ENCODE measurements at regions not wholly inside any gene's neighbourhood (a gene's known extent, or its start where the extent isn't known, plus 50 kb on each side); places are given as distances from the start of the nearest gene placed in this dataset.
"Not testable (repeated sequence)": the region's sequence is repeated elsewhere in the genome, so short reads cannot be mapped to it uniquely, and the experiment has no call there.

DNA sequence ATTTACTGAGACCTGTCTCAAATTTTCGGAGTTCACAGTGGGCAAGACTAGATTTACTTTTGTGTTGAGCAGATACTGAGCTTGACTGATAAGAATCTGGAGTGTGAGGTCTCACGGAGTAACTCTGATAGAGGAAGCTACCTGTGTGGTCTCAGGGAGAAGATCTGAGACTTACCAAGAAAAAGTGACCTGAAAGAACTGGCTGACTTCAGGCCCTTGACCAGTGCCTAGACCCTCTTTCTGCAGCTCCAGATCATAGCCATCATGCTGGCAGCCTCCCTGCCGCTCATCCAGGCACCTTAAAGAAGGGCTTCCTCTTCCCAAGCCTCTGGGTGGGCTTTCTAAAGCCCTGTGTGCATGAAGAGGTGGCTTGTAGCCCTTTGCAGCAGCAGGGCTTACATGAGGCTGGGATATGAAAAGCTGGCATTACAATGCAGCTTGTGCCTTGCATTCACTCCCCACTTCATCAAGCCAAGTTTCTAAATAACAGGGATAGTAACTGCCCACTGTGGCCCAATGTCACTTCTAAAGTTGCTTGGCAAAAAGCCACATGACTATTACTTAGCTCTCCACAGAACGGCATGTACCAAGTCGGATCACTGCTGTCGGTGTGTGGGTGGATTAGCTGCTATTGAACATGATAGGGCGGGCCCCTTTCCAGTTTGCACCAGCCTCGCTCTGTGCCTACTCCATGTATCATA lies 115.3 kb upstream of the NBPF26 start:
- not testable (repeated sequence) for H3K36me3 ChIP-seq (ENCODE audit: control insufficient read depth in 1 of 2, insufficient read depth in 2 of 2, low read length in 2 of 2); H3K23ac ChIP-seq (ENCODE audit: low read length); H3K27me3 ChIP-seq (ENCODE audit: insufficient read depth, low read length); H2BK120ac ChIP-seq (ENCODE audit: insufficient read depth, low read length, poor library complexity); H4K8ac ChIP-seq (ENCODE audit: low read depth, low read length); DNase-seq; H4K12ac ChIP-seq (ENCODE audit: low read depth, low read length); H3K79me1 ChIP-seq (ENCODE audit: low read length); H3K18ac ChIP-seq (ENCODE audit: low read length); H3K27ac ChIP-seq (ENCODE audit: low read depth, low read length); H3K4me1 ChIP-seq (ENCODE audit: control insufficient read depth in 1 of 2, insufficient read depth in 2 of 2, low read length in 2 of 2); H3K79me2 ChIP-seq (ENCODE audit: control insufficient read depth, insufficient read depth, low read length, poor library complexity); H3K4ac ChIP-seq (ENCODE audit: low read depth, low read length); H3K9ac ChIP-seq (ENCODE audit: low read length); H4K91ac ChIP-seq (ENCODE audit: low read depth, low read length); H3K9me3 ChIP-seq (ENCODE audit: insufficient read depth, low read depth, low read length); H2BK5ac ChIP-seq (ENCODE audit: low read depth, low read length, poor library complexity); H3K4me2 ChIP-seq (ENCODE audit: low read length); H2BK12ac ChIP-seq (ENCODE audit: low read length); H3K4me3 ChIP-seq (ENCODE audit: low read depth, low read length); H2AFZ ChIP-seq (ENCODE audit: insufficient read depth, low read length, poor library complexity); H2AK5ac ChIP-seq (ENCODE audit: low read length); H3K14ac ChIP-seq (ENCODE audit: low read length)
- WGBS (ENCODE audit: extremely low coverage, insufficient coverage, insufficient read length): no CpG with 5 or more reads among the region's 8 CpGs

GRCh38 chr1:120609015-120609573 lies 114.7 kb upstream of the NBPF26 start:
- not testable (repeated sequence) for H4K8ac ChIP-seq (ENCODE audit: low read depth, low read length); H3K4ac ChIP-seq (ENCODE audit: low read depth, low read length); H3K79me2 ChIP-seq (ENCODE audit: control insufficient read depth, insufficient read depth, low read length, poor library complexity); H2AK5ac ChIP-seq (ENCODE audit: low read length); H4K12ac ChIP-seq (ENCODE audit: low read depth, low read length); H3K79me1 ChIP-seq (ENCODE audit: low read length); DNase-seq; H3K4me2 ChIP-seq (ENCODE audit: low read length); H2BK120ac ChIP-seq (ENCODE audit: insufficient read depth, low read length, poor library complexity); H3K9ac ChIP-seq (ENCODE audit: low read length); H3K23ac ChIP-seq (ENCODE audit: low read length); H3K36me3 ChIP-seq (ENCODE audit: control insufficient read depth in 1 of 2, insufficient read depth in 2 of 2, low read length in 2 of 2); H3K18ac ChIP-seq (ENCODE audit: low read length); H2BK12ac ChIP-seq (ENCODE audit: low read length); H3K9me3 ChIP-seq (ENCODE audit: insufficient read depth, low read depth, low read length); H3K14ac ChIP-seq (ENCODE audit: low read length); H3K27ac ChIP-seq (ENCODE audit: low read depth, low read length); H3K27me3 ChIP-seq (ENCODE audit: insufficient read depth, low read length); H2AFZ ChIP-seq (ENCODE audit: insufficient read depth, low read length, poor library complexity); H3K4me1 ChIP-seq (ENCODE audit: control insufficient read depth in 1 of 2, insufficient read depth in 2 of 2, low read length in 2 of 2); H2BK5ac ChIP-seq (ENCODE audit: low read depth, low read length, poor library complexity); H3K4me3 ChIP-seq (ENCODE audit: low read depth, low read length); H4K91ac ChIP-seq (ENCODE audit: low read depth, low read length)
- no CpG with 5 or more reads among the region's 3 CpGs for whole genome bisulfite sequencing (ENCODE audit: extremely low coverage, insufficient coverage, insufficient read length)

DNA sequence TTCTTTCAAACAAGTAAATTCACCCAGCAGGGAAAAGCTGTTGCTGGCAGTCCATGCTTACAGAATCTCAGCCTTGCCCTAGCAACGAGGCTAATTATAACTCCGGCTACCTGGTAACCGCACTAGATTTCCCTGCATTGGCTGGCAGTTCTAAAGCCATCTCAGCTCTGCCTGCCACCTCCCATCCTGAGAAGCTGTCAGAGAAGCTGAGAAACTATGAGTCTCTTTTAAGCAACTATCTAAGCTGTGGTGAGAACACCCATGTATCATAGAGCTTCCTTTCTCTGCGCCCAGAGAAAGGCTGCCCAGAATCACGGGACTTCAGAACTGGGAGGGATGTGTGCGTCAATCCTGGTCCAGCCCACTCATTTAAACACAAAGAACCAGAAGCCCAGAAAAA lies 113.9 kb upstream of the NBPF26 start:
- H3K18ac ChIP-seq (ENCODE audit: low read length); DNase-seq; H3K4me3 ChIP-seq (ENCODE audit: low read depth, low read length); H3K9ac ChIP-seq (ENCODE audit: low read length); H4K91ac ChIP-seq (ENCODE audit: low read depth, low read length); H3K27me3 ChIP-seq (ENCODE audit: insufficient read depth, low read length); H2AFZ ChIP-seq (ENCODE audit: insufficient read depth, low read length, poor library complexity); H2AK5ac ChIP-seq (ENCODE audit: low read length); H3K27ac ChIP-seq (ENCODE audit: low read depth, low read length); H4K12ac ChIP-seq (ENCODE audit: low read depth, low read length); H2BK12ac ChIP-seq (ENCODE audit: low read length); H3K4ac ChIP-seq (ENCODE audit: low read depth, low read length); H3K4me2 ChIP-seq (ENCODE audit: low read length); H3K4me1 ChIP-seq (ENCODE audit: control insufficient read depth in 1 of 2, insufficient read depth in 2 of 2, low read length in 2 of 2); H3K14ac ChIP-seq (ENCODE audit: low read length); H3K79me1 ChIP-seq (ENCODE audit: low read length); H3K79me2 ChIP-seq (ENCODE audit: control insufficient read depth, insufficient read depth, low read length, poor library complexity); H3K23ac ChIP-seq (ENCODE audit: low read length); H4K8ac ChIP-seq (ENCODE audit: low read depth, low read length); H3K9me3 ChIP-seq (ENCODE audit: insufficient read depth, low read depth, low read length); H3K36me3 ChIP-seq (ENCODE audit: control insufficient read depth in 1 of 2, insufficient read depth in 2 of 2, low read length in 2 of 2); H2BK5ac ChIP-seq (ENCODE audit: low read depth, low read length, poor library complexity); H2BK120ac ChIP-seq (ENCODE audit: insufficient read depth, low read length, poor library complexity): not testable (repeated sequence)
- no CpG with 5 or more reads among the region's 6 CpGs for WGBS (ENCODE audit: extremely low coverage, insufficient coverage, insufficient read length)

GRCh38 chr1:120614931-120615639 lies 108.7 kb upstream of the NBPF26 start:
- H3K9ac ChIP-seq (ENCODE audit: low read length); H3K9me3 ChIP-seq (ENCODE audit: insufficient read depth, low read depth, low read length); H3K27me3 ChIP-seq (ENCODE audit: insufficient read depth, low read length); H3K36me3 ChIP-seq (ENCODE audit: control insufficient read depth in 1 of 2, insufficient read depth in 2 of 2, low read length in 2 of 2); H2BK5ac ChIP-seq (ENCODE audit: low read depth, low read length, poor library complexity); H3K4me3 ChIP-seq (ENCODE audit: low read depth, low read length); H3K4me2 ChIP-seq (ENCODE audit: low read length); H4K91ac ChIP-seq (ENCODE audit: low read depth, low read length); H3K23ac ChIP-seq (ENCODE audit: low read length); H4K8ac ChIP-seq (ENCODE audit: low read depth, low read length); H3K14ac ChIP-seq (ENCODE audit: low read length); H4K12ac ChIP-seq (ENCODE audit: low read depth, low read length); H3K79me2 ChIP-seq (ENCODE audit: control insufficient read depth, insufficient read depth, low read length, poor library complexity); H3K18ac ChIP-seq (ENCODE audit: low read length); H3K79me1 ChIP-seq (ENCODE audit: low read length); H2BK120ac ChIP-seq (ENCODE audit: insufficient read depth, low read length, poor library complexity); H2AFZ ChIP-seq (ENCODE audit: insufficient read depth, low read length, poor library complexity); H2AK5ac ChIP-seq (ENCODE audit: low read length); H2BK12ac ChIP-seq (ENCODE audit: low read length); H3K27ac ChIP-seq (ENCODE audit: low read depth, low read length); H3K4me1 ChIP-seq (ENCODE audit: control insufficient read depth in 1 of 2, insufficient read depth in 2 of 2, low read length in 2 of 2); H3K4ac ChIP-seq (ENCODE audit: low read depth, low read length); DNase-seq: not testable (repeated sequence)
- WGBS (ENCODE audit: extremely low coverage, insufficient coverage, insufficient read length): no CpG with 5 or more reads among the region's 4 CpGs
